Left ventricle myocardium inferior (tissue), 1 donor: ENCODE measurements at regions not wholly inside any gene's neighbourhood (a gene's known extent, or its start where the extent isn't known, plus 50 kb on each side); places are given as distances from the start of the nearest gene placed in this dataset.

Experiments
- DNase-seq: peaks from one replicate; pipeline ENCODE4 v3.0.0-alpha.2; 2020
- H3K27ac ChIP-seq: fragments of 200-600 bp; replicated peaks from 2 replicates; pipeline ENCODE4 v1.8.0; 2021
- H3K27me3 ChIP-seq: fragments of 200-600 bp; 2 replicates; pipeline ENCODE4 v1.8.0; 2021; ENCODE audit warnings: low read depth
- H3K36me3 ChIP-seq: fragments of 200-600 bp; 2 replicates; pipeline ENCODE4 v1.8.0; 2021
- H3K4me1 ChIP-seq: fragments of 200-600 bp; 2 replicates; pipeline ENCODE4 v1.8.0; 2021
- H3K4me3 ChIP-seq: fragments of 200-600 bp; 2 replicates; pipeline ENCODE4 v1.8.0; 2021; ENCODE audit warnings: mild to moderate bottlenecking, moderate library complexity
- H3K9me3 ChIP-seq: fragments of 200-600 bp; replicated peaks from 2 replicates; pipeline ENCODE4 v1.8.0; 2021
- CTCF ChIP-seq: fragments of 200-600 bp; IDR thresholded peaks from 2 replicates; pipeline ENCODE4 v1.8.0; 2021; ENCODE audit warnings: antibody characterized with exemption, mild to moderate bottlenecking, borderline replicate concordance
- intact Hi-C: fragments of 100-400 bp; cut with micrococcal nuclease; formaldehyde crosslinking; loops from one replicate; pipeline ENCODE4 v1.11.0; 2022
- donor health status: DM: no; HTN: yes; CAD: no; lungs with severe emphysema.

GRCh38 chr22:48253136-48253535 lies 1490.7 kb downstream of the TBC1D22A start:
- no peak for DNase-seq
- no peak overlapping the region for H3K27ac ChIP-seq
- H3K4me1 ChIP-seq = no peaks in the 10 kb centered on the region
- H3K4me3 ChIP-seq = no peak overlapping the region
- no peak for TF ChIP-seq CTCF
- no peaks in the 10 kb centered on the region for H3K36me3 ChIP-seq
- intact Hi-C loops = no loop called here
- peaks cover 76% of the 10 kb centered on the region for H3K27me3 ChIP-seq
- H3K9me3 ChIP-seq = no peaks in the 10 kb centered on the region

DNA sequence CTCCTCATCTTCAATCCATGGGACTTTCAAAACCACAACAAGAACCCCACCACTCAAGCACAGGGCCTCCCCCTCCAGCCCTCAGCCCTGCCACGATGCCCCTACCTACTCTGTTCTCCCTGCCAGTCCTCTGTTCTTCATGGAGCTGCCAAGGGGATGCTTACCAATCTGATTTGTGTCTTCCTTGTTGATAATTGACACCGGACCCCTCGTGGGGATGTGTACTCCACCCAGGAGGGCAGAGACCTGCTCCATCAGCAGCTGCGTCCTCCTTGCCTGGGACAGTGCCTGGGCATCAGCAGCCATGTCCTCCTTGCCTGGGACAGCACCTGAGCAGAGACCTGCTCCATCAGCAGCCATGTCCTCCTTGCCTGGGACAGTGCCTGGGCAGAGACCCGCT lies 1489.2 kb downstream of the TBC1D22A start:
- no peak for DNase-seq
- Histone ChIP-seq H3K4me3 (no peak overlapping the region), H3K9me3 (no peaks in the 10 kb centered on the region), H3K27me3 (peaks cover 75% of the 10 kb centered on the region), H3K27ac (no peak overlapping the region), H3K4me1 (no peaks in the 10 kb centered on the region), H3K36me3 (no peaks in the 10 kb centered on the region)
- intact Hi-C loops = no loop called here
- TF ChIP-seq CTCF = no peak

GRCh38 chr22:48250937-48251530 lies 1488.6 kb downstream of the TBC1D22A start:
- DNase-seq = no peak
- Histone ChIP-seq H3K4me1 (no peaks in the 10 kb centered on the region), H3K9me3 (no peaks in the 10 kb centered on the region), H3K36me3 (no peaks in the 10 kb centered on the region), H3K4me3 (no peak overlapping the region), H3K27me3 (peaks cover 75% of the 10 kb centered on the region), H3K27ac (no peak overlapping the region)
- intact Hi-C loops = no loop called here
- TF ChIP-seq CTCF = no peak

DNA sequence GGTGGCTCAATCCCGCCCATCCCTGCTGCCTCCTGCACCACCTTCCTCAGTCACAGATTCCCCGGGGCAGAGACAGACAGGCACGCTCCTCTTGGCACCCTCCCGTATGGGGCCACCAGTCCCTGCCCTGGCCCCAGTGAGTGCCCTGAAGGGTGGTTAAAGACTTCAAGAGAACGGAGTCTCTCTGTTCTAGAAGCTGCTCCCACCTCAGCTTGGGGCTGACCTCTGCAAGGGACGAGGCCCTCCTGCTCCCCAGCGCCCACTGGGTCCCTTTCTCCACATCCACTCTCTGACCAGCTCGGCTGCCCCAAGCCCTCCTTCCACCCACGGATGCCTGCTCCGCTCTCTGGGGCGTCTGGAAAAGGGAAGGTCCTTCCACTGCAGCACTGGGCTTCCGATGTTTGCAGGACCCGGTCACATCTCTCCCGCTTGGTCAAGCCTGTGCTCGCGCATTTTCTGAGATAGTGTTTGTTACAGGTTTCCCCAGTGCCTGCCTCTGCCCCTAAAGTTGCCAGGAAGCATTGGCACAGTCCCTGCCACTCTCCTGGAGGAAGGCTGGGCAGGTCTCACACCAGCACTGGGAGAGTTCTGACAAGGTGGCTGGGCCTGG lies 1487.9 kb downstream of the TBC1D22A start:
- Histone ChIP-seq H3K4me3 (no peak overlapping the region), H3K4me1 (no peaks in the 10 kb centered on the region), H3K27ac (no peak overlapping the region), H3K9me3 (no peaks in the 10 kb centered on the region), H3K36me3 (no peaks in the 10 kb centered on the region), H3K27me3 (peaks cover 75% of the 10 kb centered on the region)
- no peak for TF ChIP-seq CTCF
- DNase-seq = no peak
- intact Hi-C loops = no loop called here

DNA sequence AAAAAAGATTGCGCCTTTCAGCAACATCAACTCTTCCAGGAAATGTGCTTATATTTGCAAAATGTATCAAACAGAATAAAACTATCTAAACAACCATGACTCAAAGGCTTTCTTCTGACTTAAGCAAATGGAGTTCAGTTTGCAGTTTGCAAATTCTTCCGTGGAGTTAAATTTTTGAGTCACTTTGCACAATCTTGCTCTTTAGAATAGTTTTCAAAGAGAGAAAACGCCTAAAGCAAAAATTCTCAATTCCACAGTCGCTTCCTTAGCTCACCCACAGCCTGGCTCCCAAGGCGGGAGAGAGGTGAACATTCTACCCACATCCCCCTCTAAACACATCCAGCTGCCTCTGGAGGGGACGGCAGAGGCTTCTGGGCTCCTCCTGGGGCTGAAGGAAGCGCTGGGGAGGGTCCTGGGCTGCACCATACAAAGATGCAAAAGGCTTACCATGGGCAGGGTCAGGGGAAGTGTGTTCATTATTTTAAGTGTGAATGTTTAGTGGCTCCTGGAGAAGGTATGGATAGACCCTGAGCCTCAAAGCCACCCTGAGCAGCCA lies 1487.3 kb downstream of the TBC1D22A start:
- no peaks in the 10 kb centered on the region for H3K36me3 ChIP-seq
- no peaks in the 10 kb centered on the region for H3K9me3 ChIP-seq
- DNase-seq = no peak
- no peaks in the 10 kb centered on the region for H3K4me1 ChIP-seq
- H3K27ac ChIP-seq = no peak overlapping the region
- intact Hi-C loops = no loop called here
- TF ChIP-seq CTCF = no peak
- no peak overlapping the region for H3K4me3 ChIP-seq
- peaks cover 75% of the 10 kb centered on the region for H3K27me3 ChIP-seq
